Left ventricle myocardium inferior (tissue), 1 donor: ENCODE measurements at regions not wholly inside any gene's neighbourhood (a gene's known extent, or its start where the extent isn't known, plus 50 kb on each side); places are given as distances from the start of the nearest gene placed in this dataset.
"Not testable (repeated sequence)": the region's sequence is repeated elsewhere in the genome, so short reads cannot be mapped to it uniquely, and the experiment has no call there.

Experiments used
- DNase-seq: peaks from one replicate; pipeline ENCODE4 v3.0.0-alpha.2; 2020
- H3K27ac ChIP-seq: fragments of 200-600 bp; replicated peaks from 2 replicates; pipeline ENCODE4 v1.8.0; 2021
- H3K27me3 ChIP-seq: fragments of 200-600 bp; 2 replicates; pipeline ENCODE4 v1.8.0; 2021; ENCODE audit warnings: low read depth
- H3K36me3 ChIP-seq: fragments of 200-600 bp; 2 replicates; pipeline ENCODE4 v1.8.0; 2021
- H3K4me1 ChIP-seq: fragments of 200-600 bp; 2 replicates; pipeline ENCODE4 v1.8.0; 2021
- H3K4me3 ChIP-seq: fragments of 200-600 bp; 2 replicates; pipeline ENCODE4 v1.8.0; 2021; ENCODE audit warnings: mild to moderate bottlenecking, moderate library complexity
- H3K9me3 ChIP-seq: fragments of 200-600 bp; replicated peaks from 2 replicates; pipeline ENCODE4 v1.8.0; 2021
- intact Hi-C: fragments of 100-400 bp; cut with micrococcal nuclease; formaldehyde crosslinking; loops from one replicate; pipeline ENCODE4 v1.11.0; 2022
- donor health status: DM: no; HTN: yes; CAD: no; lungs with severe emphysema.

DNA sequence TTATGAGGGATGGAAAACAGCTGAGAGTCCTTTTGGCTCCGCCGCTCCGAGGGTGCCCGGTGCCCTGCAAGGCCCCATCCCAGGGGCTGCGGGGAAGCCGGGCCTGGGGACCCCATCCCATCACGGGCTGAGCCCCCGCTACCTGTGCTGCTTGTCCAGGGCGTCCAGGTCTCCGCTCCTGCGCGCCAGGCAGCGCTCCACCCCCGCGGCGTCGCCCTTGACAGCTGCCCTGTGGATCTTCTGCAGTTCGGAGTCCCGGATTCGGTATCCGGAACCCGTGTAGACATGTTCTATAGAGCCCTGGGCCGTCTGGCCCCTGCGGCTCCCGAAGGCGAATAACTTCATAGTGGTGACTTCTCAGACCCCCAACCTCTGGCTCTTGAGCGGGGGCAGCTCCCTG, 534.0 kb upstream of the DEFB115 start:
- Histone ChIP-seq H3K27me3 (peaks cover 22% of the 10 kb centered on the region), H3K4me3 (peak overlapping the region; percentile 59)
- peak; percentile 10 for DNase-seq
- H3K9me3 ChIP-seq, intact Hi-C loops, H3K4me1 ChIP-seq, H3K36me3 ChIP-seq, H3K27ac ChIP-seq: not testable (repeated sequence)

DNA sequence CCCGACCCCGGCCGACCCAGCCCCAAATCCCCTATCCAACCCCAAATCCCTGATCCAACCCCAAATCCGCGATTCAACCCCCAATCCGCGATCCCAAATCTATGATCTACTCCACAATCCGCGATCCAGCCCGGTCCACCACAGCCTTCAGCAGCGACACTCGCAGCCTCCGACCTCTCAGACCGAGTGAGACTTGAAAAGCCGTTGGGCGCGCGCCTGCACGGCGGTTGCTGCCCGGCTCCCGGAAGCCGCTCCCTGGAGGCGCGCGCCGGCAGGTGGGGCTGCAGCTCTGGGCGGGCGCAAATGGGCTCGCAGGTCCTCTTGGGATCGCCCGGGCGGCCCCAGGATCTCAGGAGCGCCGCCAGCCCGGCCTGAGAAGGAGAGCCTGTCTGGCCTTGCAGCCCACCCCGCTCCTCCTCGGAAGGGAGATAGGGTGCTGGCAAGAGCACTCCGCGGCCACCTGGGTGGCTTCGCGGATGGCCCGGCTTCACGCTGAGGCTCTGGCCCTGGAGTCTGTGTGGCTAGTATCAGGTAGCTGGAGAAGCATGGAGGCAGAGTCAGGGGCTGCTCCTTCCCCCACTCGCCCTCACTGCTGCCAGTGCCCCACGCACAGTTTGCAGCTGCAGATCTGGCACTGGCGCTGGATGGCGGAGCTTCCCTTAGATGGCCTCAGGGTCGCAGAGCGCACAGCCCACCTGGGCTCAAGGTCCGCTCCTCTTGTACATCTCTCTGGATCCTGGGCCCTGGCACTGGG, 533.4 kb upstream of the DEFB115 start:
- intact Hi-C loops, H3K4me1 ChIP-seq, H3K27ac ChIP-seq, H3K9me3 ChIP-seq, H3K36me3 ChIP-seq: not testable (repeated sequence)
- Histone ChIP-seq H3K4me3 (peak overlapping the region; percentile 59), H3K27me3 (peaks cover 22% of the 10 kb centered on the region)
- DNase-seq = peak; percentile 29

DNA sequence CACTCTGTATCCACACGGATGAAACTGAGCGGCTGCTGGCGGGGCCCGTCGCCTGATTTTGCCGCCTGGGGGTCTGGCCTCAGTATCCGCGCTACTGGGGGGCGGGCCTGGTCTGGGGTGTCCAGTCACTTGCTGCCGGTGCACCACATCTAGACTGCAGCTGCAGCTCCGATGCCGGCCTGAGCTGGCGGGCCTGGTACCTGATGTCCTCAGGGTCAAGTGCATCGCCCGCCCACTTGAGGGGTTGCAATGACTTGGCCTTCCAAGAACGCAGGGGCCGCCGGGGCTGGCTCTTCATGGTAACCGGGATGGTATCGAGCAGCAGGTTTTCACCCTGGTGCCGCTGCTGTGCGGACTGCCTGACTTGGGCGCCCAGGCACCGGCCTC, 532.8 kb upstream of the DEFB115 start:
- H3K9me3 ChIP-seq, H3K4me1 ChIP-seq, intact Hi-C loops, H3K27ac ChIP-seq, H3K36me3 ChIP-seq: not testable (repeated sequence)
- Histone ChIP-seq H3K27me3 (peaks cover 22% of the 10 kb centered on the region), H3K4me3 (peak overlapping the region; percentile 59)
- DNase-seq = peak; percentile 15

DNA sequence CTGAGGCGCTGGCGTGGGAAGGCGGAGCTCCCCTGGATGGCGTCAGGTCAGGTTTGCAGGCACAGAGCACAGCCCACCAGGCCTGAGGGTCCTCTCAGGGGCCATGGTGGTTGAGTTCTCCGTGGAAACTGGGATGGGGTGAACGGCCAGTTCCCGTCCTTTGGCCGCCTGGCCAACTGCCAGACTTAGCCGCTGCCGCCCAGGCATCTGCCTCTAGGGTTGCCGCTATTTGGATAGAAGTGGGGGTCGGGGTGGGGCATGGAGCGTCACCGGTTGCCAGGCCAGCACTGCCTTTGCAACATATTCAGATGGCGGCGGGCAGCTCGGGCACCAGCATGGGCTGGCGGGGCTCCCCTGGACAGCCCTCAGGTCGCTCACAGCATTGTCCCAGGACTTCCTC, 532.3 kb upstream of the DEFB115 start:
- peaks cover 22% of the 10 kb centered on the region for H3K27me3 ChIP-seq
- H3K4me3 ChIP-seq, H3K36me3 ChIP-seq, intact Hi-C loops, H3K27ac ChIP-seq, H3K4me1 ChIP-seq, H3K9me3 ChIP-seq: not testable (repeated sequence)
- DNase-seq = peak; percentile 13

DNA sequence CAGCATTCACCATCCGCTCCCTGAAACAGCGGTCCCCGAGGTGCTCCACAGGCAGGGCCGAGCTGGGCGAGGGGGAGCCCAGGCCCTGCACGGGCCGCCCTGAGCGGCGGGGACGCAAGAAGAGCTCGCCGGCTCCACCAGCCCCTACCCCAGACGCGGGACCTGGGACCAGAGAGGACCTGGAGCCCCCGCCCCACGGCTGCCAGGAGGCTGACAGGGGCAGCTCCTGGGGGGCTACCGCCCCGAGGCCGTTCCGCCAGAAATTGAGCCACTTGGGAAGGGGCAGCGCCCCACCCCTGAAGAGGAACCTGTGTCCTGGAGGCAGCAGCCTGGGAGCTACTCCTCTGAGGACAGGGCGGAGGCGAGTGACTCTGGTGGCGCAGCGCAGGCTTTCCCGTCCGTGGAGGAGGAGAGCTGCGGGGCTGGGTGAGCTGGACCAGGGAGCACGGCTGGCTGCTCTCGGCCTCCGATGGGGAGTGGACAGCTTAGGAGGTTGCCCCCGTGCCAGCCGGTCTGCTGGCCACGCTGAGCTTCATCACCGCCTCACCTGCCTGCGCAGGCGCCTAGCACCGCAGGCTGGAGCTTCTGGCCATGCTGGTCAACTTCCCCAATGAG, 529.1 kb upstream of the DEFB115 start:
- H3K36me3 ChIP-seq, H3K4me3 ChIP-seq, H3K27ac ChIP-seq, intact Hi-C loops, DNase-seq, H3K4me1 ChIP-seq: not testable (repeated sequence)
- H3K9me3 ChIP-seq = peaks cover 20% of the 10 kb centered on the region
- H3K27me3 ChIP-seq = peaks cover 16% of the 10 kb centered on the region
